ENCODE measurements at regions not wholly inside any gene's neighbourhood (a gene's known extent, or its start where the extent isn't known, plus 50 kb on each side); places are given as distances from the start of the nearest gene placed in this dataset.

GRCh38 chr12:131578828-131579470 lies 131.9 kb upstream of the SFSWAP start:
- TF ChIP-seq, protein P1, sequence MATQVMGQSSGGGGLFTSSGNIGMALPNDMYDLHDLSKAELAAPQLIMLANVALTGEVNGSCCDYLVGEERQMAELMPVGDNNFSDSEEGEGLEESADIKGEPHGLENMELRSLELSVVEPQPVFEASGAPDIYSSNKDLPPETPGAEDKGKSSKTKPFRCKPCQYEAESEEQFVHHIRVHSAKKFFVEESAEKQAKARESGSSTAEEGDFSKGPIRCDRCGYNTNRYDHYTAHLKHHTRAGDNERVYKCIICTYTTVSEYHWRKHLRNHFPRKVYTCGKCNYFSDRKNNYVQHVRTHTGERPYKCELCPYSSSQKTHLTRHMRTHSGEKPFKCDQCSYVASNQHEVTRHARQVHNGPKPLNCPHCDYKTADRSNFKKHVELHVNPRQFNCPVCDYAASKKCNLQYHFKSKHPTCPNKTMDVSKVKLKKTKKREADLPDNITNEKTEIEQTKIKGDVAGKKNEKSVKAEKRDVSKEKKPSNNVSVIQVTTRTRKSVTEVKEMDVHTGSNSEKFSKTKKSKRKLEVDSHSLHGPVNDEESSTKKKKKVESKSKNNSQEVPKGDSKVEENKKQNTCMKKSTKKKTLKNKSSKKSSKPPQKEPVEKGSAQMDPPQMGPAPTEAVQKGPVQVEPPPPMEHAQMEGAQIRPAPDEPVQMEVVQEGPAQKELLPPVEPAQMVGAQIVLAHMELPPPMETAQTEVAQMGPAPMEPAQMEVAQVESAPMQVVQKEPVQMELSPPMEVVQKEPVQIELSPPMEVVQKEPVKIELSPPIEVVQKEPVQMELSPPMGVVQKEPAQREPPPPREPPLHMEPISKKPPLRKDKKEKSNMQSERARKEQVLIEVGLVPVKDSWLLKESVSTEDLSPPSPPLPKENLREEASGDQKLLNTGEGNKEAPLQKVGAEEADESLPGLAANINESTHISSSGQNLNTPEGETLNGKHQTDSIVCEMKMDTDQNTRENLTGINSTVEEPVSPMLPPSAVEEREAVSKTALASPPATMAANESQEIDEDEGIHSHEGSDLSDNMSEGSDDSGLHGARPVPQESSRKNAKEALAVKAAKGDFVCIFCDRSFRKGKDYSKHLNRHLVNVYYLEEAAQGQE (IDR thresholded peaks at IDR 0.05; ENCODE audit: insufficient read depth in 1 of 2, low read depth in 2 of 2, low read length in 2 of 2) = no peak
- TF ChIP-seq POLR2AphosphoS5 (IDR thresholded peaks at IDR 0.05; ENCODE audit: low read depth, low read length) (no peak), TAF1 (IDR thresholded peaks at IDR 0.05; ENCODE audit: borderline replicate concordance, insufficient read depth, low read length) (no peak), SIN3A (IDR thresholded peaks at IDR 0.05; ENCODE audit: borderline replicate concordance, insufficient read depth, low read length) (no peak), FOXP2 (optimal IDR thresholded peaks at IDR 0.05; ENCODE audit: borderline replicate concordance, extremely low read depth, extremely low read length, insufficient read depth) (no peak)

DNA sequence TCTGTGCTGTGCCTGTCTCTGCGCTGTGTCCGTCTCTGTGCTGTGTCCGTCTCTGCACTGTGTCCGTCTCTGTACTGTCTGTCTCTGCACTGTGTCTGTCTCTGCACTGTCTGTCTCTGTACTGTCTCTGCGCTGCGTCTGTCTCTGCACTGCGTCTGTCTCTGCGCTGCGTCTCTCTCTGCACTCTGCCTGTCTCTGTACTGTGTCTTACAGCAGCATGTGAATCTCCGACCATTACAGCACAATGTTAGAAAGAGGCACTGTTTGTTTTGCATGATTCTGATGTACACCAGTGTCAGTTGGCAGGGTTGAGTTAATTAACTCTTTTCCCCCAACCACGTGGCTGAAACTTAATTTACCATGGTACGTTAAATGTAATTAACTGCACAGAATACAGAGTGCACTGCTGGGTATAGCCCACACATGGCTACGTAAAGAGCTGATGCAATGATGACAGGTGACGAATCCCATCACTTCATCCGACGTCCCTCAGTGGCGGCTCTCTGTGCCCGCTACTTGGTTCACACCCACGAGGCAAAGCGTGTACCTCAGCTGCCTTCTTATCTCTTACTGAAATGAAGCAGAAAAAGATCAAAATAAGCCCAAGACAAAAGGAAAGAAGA lies 127.7 kb upstream of the SFSWAP start:
- TF ChIP-seq SIN3A (IDR thresholded peaks at IDR 0.05; ENCODE audit: borderline replicate concordance, insufficient read depth, low read length) = no peak
- TF ChIP-seq, protein P1 (IDR thresholded peaks at IDR 0.05; ENCODE audit: insufficient read depth in 1 of 2, low read depth in 2 of 2, low read length in 2 of 2) = no peak
- TF ChIP-seq POLR2AphosphoS5 (IDR thresholded peaks at IDR 0.05; ENCODE audit: low read depth, low read length) = no peak
- no peak for TF ChIP-seq FOXP2 (optimal IDR thresholded peaks at IDR 0.05; ENCODE audit: borderline replicate concordance, extremely low read depth, extremely low read length, insufficient read depth)
- no peak for TF ChIP-seq TAF1 (IDR thresholded peaks at IDR 0.05; ENCODE audit: borderline replicate concordance, insufficient read depth, low read length)

- TF ChIP-seq POLR2AphosphoS5 (IDR thresholded peaks at IDR 0.05; ENCODE audit: low read depth, low read length) = no peak
- TF ChIP-seq, protein P1 (IDR thresholded peaks at IDR 0.05; ENCODE audit: insufficient read depth in 1 of 2, low read depth in 2 of 2, low read length in 2 of 2) = no peak
- TF ChIP-seq FOXP2 (optimal IDR thresholded peaks at IDR 0.05; ENCODE audit: borderline replicate concordance, extremely low read depth, extremely low read length, insufficient read depth) = no peak
- no peak for TF ChIP-seq SIN3A (IDR thresholded peaks at IDR 0.05; ENCODE audit: borderline replicate concordance, insufficient read depth, low read length)
- TF ChIP-seq TAF1 (IDR thresholded peaks at IDR 0.05; ENCODE audit: borderline replicate concordance, insufficient read depth, low read length) = no peak
These were observed 124.6 kb upstream of the SFSWAP start for GRCh38 chr12:131586269-131586668.

GRCh38 chr12:131586761-131587160 lies 124.1 kb upstream of the SFSWAP start:
- no peak for TF ChIP-seq FOXP2 (optimal IDR thresholded peaks at IDR 0.05; ENCODE audit: borderline replicate concordance, extremely low read depth, extremely low read length, insufficient read depth)
- TF ChIP-seq, protein P1 (IDR thresholded peaks at IDR 0.05; ENCODE audit: insufficient read depth in 1 of 2, low read depth in 2 of 2, low read length in 2 of 2) = peak in 1 of 2 experiments; percentile 76; a peak in 2 of 4 replicates

All from PFSK-1 (cell line).